Panc1 (cell line): ENCODE measurements at regions not wholly inside any gene's neighbourhood (a gene's known extent, or its start where the extent isn't known, plus 50 kb on each side); places are given as distances from the start of the nearest gene placed in this dataset.

Experiments used
- ATAC-seq: fragments of 200-7000 bp; cut with Tn5 transposase; 2 replicates; pipeline ENCODE4 v1.9.1; 2020; ENCODE audit warnings: mild to moderate bottlenecking, moderate library complexity
- BruUV-seq: library from RNA; stranded (reverse); fragments of 400-500 nt; replicated peaks from 2 replicates; lab custom pipeline; 2021; lab: Mats Ljungman, UMichigan
- CTCF ChIA-PET: fragments of 300-600 bp; sonication (Branson Sonifier 250); formaldehyde crosslinking; loops from one replicate; lab custom pipeline; 2022; ENCODE audit warnings: antibody characterized with exemption; lab: Charles Lee
- POLR2A ChIA-PET: fragments of 300-600 bp; sonication (Branson Sonifier 250); formaldehyde crosslinking; loops from one replicate; lab custom pipeline; 2022; ENCODE audit warnings: antibody characterized with exemption; lab: Charles Lee
- DNase-seq: peaks from one replicate; pipeline ENCODE4 v3.0.0-alpha.2; 2010; ENCODE audit warnings: low read depth, low spot score
- H3K27ac ChIP-seq: 2 replicates; pipeline ENCODE4 v1.5.1; 2011; ENCODE audit warnings: mild to moderate bottlenecking, low read length, inconsistent platforms
- H3K27me3 ChIP-seq: fragments of 200-500 bp; sonication (Bioruptor generic); 2 replicates; pipeline ENCODE4 v1.6.0; 2014; ENCODE audit warnings: low read length, inconsistent platforms; ENCODE audit not compliant: control insufficient read depth, insufficient read depth
- H3K36me3 ChIP-seq: fragments of 200-500 bp; sonication (Bioruptor generic); 2 replicates; pipeline ENCODE4 v1.5.1; 2014; ENCODE audit warnings: inconsistent platforms, mild to moderate bottlenecking, low read length, moderate library complexity; ENCODE audit not compliant: control insufficient read depth, insufficient read depth
- H3K4me1 ChIP-seq: 2 replicates; pipeline ENCODE4 v1.5.1; 2011; ENCODE audit warnings: inconsistent platforms, mild to moderate bottlenecking, low read length, moderate library complexity; ENCODE audit not compliant: control insufficient read depth, insufficient read depth
- H3K4me3 ChIP-seq, 2 experiments: 2 replicates each; pipeline ENCODE4 v1.5.1; 2011 to 2012; ENCODE audit warnings: low read depth in 2 of 2, low read length in 2 of 2, mild to moderate bottlenecking in 2 of 2, inconsistent platforms in 1 of 2, moderate library complexity in 1 of 2
- H3K9me3 ChIP-seq: fragments of 200-500 bp; sonication (Bioruptor generic); 2 replicates; pipeline ENCODE4 v1.5.1; 2014; ENCODE audit warnings: low read depth, mild to moderate bottlenecking, inconsistent platforms, low read length, moderate library complexity; ENCODE audit not compliant: control insufficient read depth, insufficient read depth
- POLR2AphosphoS5 ChIP-seq: IDR thresholded peaks from 2 replicates; pipeline ENCODE4 v1.6.1; 2012; ENCODE audit warnings: mild to moderate bottlenecking, low read depth, low read length, moderate library complexity
- SIN3A ChIP-seq: IDR thresholded peaks from 2 replicates; pipeline ENCODE4 v1.6.1; 2012; ENCODE audit warnings: low read depth, mild to moderate bottlenecking, low read length, moderate library complexity, borderline replicate concordance; ENCODE audit not compliant: insufficient read depth
- TCF7L2 ChIP-seq: IDR thresholded peaks from 2 replicates; pipeline ENCODE4 v1.6.1; 2011; ENCODE audit warnings: mild to moderate bottlenecking, low read depth, low read length, inconsistent platforms
- in situ Hi-C: cut with HindIII; loops from 2 replicates; pipeline ENCODE4 v1.10.0; 2016; ENCODE audit warnings: low sequenced_read_pairs, low pct_unique_long_range_greater_than_20kb
- intact Hi-C: fragments of 100-400 bp; cut with micrococcal nuclease; formaldehyde crosslinking; loops from one replicate; pipeline ENCODE4 v1.10.0; 2022; ENCODE audit not compliant: unreplicated experiment
- TF ChIP-seq, protein P1 (sequence below), 2 experiments: IDR thresholded peaks; 2 replicates each; pipeline ENCODE4 v1.6.1; 2011 to 2012; ENCODE audit warnings: low read depth in 2 of 2, control low read depth in 1 of 2, low read length in 1 of 2, mild to moderate bottlenecking in 1 of 2, moderate library complexity in 1 of 2; ENCODE audit not compliant: insufficient read depth in 1 of 2
- TF ChIP-seq, protein P2 (sequence below): fragments of 450-650 bp; IDR thresholded peaks from 2 replicates; pipeline ENCODE4 v1.5.1; 2017; ENCODE audit warnings: mild to moderate bottlenecking

DNA sequence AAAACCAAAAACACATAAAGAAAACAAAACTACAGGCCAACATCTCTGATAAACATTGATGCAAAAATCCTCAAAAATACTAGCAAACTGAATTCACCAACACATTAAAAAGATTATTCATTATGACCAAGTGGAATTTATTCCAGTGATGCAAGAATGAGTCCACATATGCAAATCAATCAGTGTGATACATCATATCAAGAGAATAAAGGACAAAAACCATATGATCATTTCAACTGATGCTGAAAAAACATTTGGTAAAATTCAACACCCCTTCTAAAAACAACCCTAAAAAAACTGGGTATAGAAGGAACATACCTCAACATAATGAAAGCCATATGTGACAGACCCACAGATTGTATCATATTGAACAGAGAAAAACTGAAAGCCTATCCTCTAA lies 265.6 kb upstream of the DCBLD2 start:
- BruUV-seq, result no TSS peak
- ChIA-PET CTCF (no interaction called here), POLR2A (no interaction called here)
- ATAC-seq (no peak), DNase-seq (no peak)
- in situ Hi-C loops (no loop called here), intact Hi-C loops (loop anchor here (5.0 kb wide), 1 partner anchor 350 kb away; no protein-coding TSS in a partner anchor)
- Histone ChIP-seq H3K36me3 (no peaks in the 10 kb centered on the region), H3K27me3 (no peaks in the 10 kb centered on the region), H3K4me3 (no peak overlapping the region), H3K9me3 (no peaks in the 10 kb centered on the region), H3K4me1 (no peaks in the 10 kb centered on the region), H3K27ac (no peak overlapping the region)
- no peak for TF ChIP-seq TCF7L2
- no peak for TF ChIP-seq POLR2AphosphoS5
- no peak for TF ChIP-seq SIN3A
- TF ChIP-seq, protein P1, sequence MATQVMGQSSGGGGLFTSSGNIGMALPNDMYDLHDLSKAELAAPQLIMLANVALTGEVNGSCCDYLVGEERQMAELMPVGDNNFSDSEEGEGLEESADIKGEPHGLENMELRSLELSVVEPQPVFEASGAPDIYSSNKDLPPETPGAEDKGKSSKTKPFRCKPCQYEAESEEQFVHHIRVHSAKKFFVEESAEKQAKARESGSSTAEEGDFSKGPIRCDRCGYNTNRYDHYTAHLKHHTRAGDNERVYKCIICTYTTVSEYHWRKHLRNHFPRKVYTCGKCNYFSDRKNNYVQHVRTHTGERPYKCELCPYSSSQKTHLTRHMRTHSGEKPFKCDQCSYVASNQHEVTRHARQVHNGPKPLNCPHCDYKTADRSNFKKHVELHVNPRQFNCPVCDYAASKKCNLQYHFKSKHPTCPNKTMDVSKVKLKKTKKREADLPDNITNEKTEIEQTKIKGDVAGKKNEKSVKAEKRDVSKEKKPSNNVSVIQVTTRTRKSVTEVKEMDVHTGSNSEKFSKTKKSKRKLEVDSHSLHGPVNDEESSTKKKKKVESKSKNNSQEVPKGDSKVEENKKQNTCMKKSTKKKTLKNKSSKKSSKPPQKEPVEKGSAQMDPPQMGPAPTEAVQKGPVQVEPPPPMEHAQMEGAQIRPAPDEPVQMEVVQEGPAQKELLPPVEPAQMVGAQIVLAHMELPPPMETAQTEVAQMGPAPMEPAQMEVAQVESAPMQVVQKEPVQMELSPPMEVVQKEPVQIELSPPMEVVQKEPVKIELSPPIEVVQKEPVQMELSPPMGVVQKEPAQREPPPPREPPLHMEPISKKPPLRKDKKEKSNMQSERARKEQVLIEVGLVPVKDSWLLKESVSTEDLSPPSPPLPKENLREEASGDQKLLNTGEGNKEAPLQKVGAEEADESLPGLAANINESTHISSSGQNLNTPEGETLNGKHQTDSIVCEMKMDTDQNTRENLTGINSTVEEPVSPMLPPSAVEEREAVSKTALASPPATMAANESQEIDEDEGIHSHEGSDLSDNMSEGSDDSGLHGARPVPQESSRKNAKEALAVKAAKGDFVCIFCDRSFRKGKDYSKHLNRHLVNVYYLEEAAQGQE (IDR thresholded peaks at IDR 0.05; ENCODE audit: insufficient read depth in 1 of 2, low read depth in 2 of 2, low read length in 1 of 2), result no peak
- TF ChIP-seq, protein P2, sequence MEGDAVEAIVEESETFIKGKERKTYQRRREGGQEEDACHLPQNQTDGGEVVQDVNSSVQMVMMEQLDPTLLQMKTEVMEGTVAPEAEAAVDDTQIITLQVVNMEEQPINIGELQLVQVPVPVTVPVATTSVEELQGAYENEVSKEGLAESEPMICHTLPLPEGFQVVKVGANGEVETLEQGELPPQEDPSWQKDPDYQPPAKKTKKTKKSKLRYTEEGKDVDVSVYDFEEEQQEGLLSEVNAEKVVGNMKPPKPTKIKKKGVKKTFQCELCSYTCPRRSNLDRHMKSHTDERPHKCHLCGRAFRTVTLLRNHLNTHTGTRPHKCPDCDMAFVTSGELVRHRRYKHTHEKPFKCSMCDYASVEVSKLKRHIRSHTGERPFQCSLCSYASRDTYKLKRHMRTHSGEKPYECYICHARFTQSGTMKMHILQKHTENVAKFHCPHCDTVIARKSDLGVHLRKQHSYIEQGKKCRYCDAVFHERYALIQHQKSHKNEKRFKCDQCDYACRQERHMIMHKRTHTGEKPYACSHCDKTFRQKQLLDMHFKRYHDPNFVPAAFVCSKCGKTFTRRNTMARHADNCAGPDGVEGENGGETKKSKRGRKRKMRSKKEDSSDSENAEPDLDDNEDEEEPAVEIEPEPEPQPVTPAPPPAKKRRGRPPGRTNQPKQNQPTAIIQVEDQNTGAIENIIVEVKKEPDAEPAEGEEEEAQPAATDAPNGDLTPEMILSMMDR, result no peak

DNA sequence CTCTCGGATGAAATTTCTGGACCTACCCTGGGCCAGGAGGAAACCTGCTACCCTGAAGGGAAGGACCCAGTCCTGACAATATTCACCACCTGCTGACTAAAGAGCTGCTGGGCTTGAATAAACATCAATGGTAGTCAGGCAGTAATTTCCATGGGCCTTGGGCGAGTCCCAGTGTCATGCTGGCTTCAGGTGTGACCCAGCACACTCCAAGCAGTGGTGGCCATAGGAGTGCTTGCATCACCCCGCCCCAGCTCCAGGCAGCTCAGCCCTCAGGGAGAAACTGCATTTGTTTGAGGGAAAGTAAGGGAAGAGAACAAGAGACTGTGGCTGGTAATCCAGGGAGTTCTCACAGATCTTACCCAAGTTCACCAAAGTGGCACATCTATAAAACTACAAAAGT lies 261.8 kb upstream of the DCBLD2 start:
- Histone ChIP-seq H3K4me3 (no peak overlapping the region), H3K27me3 (no peaks in the 10 kb centered on the region), H3K27ac (no peak overlapping the region), H3K4me1 (no peaks in the 10 kb centered on the region), H3K9me3 (peaks cover 13% of the 10 kb centered on the region; the same call in 1 of the 2 replicates), H3K36me3 (no peaks in the 10 kb centered on the region)
- TF ChIP-seq, protein P1 (IDR thresholded peaks at IDR 0.05; ENCODE audit: insufficient read depth in 1 of 2, low read depth in 2 of 2, low read length in 1 of 2), result no peak
- TF ChIP-seq, protein P2, result no peak
- TF ChIP-seq POLR2AphosphoS5 (no peak), SIN3A (no peak), TCF7L2 (no peak)
- ChIA-PET CTCF (no interaction called here), POLR2A (no interaction called here)
- intact Hi-C loops (no loop called here), in situ Hi-C loops (no loop called here)
- BruUV-seq, result no TSS peak
- ATAC-seq (no peak), DNase-seq (no peak)
